ENCODE measurements at regions not wholly inside any gene's neighbourhood (a gene's known extent, or its start where the extent isn't known, plus 50 kb on each side); places are given as distances from the start of the nearest gene placed in this dataset.

DNA sequence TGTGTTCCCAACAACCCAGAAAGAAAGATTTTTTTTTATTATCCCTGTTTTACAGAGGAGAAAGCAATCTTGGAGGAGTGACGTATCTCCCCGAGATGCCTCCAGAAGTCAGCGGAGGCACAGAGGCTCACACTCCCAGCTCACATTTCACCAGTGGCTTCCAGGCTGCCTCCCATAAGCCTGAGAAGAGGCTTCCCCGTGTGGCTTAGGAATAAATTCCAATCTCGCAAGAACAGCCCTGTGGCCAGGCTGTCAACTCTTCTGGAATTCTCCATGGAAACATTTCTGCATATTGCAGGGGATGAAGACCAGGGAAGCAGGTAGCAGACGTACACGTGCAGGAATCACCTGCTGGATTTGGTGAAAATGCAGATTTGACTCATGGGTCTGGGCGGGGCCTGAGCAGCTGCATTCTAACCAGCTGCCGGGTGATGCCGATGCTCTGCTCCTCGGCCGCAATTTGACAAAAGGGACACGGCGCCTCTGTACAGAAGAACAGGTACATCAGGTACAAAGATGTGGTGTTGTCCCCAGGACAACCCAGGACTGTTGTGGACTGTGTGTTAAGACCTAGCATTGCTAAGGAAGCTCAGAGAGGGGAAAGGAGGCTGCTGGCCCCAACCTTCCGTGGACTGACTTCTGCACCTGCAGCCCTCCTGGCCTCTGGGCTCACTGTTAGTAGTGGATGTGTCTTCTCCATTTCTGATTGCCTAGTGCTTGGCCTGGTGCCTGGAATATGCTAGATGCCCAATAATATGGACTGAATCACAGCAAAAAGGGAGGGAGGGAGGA lies 114.2 kb upstream of the ID2 start:
- DNase-seq (ENCODE audit: low read depth): no peak
- TF ChIP-seq, protein P1, sequence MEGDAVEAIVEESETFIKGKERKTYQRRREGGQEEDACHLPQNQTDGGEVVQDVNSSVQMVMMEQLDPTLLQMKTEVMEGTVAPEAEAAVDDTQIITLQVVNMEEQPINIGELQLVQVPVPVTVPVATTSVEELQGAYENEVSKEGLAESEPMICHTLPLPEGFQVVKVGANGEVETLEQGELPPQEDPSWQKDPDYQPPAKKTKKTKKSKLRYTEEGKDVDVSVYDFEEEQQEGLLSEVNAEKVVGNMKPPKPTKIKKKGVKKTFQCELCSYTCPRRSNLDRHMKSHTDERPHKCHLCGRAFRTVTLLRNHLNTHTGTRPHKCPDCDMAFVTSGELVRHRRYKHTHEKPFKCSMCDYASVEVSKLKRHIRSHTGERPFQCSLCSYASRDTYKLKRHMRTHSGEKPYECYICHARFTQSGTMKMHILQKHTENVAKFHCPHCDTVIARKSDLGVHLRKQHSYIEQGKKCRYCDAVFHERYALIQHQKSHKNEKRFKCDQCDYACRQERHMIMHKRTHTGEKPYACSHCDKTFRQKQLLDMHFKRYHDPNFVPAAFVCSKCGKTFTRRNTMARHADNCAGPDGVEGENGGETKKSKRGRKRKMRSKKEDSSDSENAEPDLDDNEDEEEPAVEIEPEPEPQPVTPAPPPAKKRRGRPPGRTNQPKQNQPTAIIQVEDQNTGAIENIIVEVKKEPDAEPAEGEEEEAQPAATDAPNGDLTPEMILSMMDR (conservative IDR thresholded peaks at IDR 0.05; ENCODE audit: low read depth, low read length): no peak
- no peak overlapping the region for H3K4me3 ChIP-seq (ENCODE audit: low read depth, low read length)

DNA sequence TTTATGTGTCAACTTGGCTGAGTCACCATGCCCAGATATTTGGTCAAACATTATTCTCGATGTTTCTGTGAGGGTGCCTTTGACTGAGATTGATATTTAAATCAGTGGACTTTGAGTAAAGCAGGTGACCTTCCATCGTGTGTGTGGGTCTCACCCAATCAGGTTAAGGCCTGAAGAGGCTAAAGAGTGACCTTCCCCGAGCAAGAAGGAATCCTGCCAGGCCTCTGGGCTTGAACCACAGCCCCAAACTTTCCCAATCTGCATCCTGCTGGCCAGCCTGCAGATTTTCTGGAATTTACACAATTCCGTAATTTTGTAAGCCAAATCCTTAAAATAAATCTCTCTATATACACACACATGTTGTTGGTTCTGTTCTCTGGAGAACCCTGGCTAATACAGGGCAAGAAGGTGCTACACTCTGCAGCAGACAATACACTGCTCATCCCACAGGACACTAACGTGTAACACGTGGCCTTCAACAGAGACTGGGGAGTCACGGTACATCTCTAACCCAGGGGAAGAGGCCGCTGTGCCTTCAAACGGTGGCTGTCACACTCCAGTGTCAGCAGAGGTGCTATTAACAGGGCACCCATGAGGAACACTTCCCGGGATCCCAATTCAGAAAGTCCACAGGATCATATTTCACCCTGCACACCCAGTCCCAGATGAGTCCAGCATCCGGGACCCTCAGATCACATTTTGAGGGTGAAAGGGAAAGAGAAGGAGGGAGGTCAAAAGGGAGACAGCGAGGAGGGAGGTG lies 113.1 kb upstream of the ID2 start:
- TF ChIP-seq, protein P1 (conservative IDR thresholded peaks at IDR 0.05; ENCODE audit: low read depth, low read length): no peak
- H3K4me3 ChIP-seq (ENCODE audit: low read depth, low read length): no peak overlapping the region
- no peak for DNase-seq (ENCODE audit: low read depth)

DNA sequence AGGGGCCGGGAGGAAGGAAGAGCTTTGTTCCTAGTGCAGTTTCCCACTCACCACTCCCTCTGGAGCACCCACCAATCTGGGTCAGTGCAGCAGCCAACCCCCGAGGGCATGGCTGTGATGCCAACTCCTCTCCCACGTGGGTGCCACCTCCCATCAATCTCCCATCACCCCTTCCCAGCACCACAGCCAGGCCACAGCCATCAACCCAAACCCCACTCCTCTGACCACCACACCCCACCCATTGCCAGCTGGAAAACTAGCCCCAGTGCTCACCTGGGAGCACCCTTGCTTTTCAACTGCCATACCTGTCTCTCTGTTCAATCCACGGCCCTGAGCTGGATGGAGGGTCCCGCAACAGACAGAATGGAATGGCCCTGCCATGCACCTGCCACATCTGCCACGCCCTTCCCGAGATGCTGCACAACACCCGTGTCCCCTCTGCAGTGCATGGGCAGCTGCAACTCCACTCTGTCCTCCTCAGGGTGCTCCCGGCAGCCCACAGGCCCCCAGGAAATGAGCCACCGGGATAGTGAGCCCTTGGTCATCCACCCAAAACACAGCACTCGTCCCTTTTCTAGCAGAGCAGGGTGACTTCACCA lies 112.4 kb upstream of the ID2 start:
- no peak overlapping the region for H3K4me3 ChIP-seq (ENCODE audit: low read depth, low read length)
- DNase-seq (ENCODE audit: low read depth): no peak
- TF ChIP-seq, protein P1 (conservative IDR thresholded peaks at IDR 0.05; ENCODE audit: low read depth, low read length): no peak

GRCh38 chr2:8570637-8571036 lies 111.2 kb upstream of the ID2 start:
- H3K4me3 ChIP-seq (ENCODE audit: low read depth, low read length): no peak overlapping the region
- TF ChIP-seq, protein P1 (conservative IDR thresholded peaks at IDR 0.05; ENCODE audit: low read depth, low read length): no peak
- no peak for DNase-seq (ENCODE audit: low read depth)

GRCh38 chr2:8571301-8571791 lies 110.5 kb upstream of the ID2 start:
- no peak overlapping the region for H3K4me3 ChIP-seq (ENCODE audit: low read depth, low read length)
- TF ChIP-seq, protein P1 (conservative IDR thresholded peaks at IDR 0.05; ENCODE audit: low read depth, low read length): no peak
- DNase-seq (ENCODE audit: low read depth): no peak

DNA sequence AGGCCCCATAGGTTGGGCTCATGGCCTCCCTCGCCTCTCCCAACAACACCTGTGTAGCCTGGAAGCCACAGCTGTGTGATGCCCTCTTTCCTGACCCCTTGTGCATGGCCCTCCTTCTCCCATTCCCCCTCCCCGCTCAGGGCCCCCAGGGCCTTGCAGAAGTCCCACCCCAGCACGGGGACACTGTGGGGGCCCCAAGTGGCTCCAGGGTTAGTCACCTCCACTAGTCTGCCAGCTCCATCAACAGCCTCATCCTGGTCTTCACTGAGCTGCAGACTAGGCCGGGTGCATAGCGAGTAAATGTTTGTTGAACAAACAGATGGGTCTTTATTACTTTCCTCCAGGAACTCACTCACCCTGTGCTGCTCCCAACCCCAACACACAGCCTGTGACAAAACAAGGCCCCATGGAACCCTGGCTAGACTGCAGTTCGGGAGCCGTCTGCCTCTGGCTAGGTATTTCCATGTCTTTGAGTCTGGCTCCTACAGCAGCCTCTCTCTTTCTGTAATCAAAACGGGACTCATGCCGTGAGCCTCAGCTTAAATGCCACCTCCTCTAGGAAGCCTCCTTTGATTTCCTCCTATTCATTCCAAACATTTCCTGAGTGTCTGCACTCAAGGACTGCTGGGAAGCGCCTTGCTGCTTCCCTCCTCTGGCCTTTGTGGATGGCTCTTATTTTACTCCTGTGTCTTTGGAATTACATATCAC lies 109.9 kb upstream of the ID2 start:
- H3K4me3 ChIP-seq (ENCODE audit: low read depth, low read length): no peak overlapping the region
- TF ChIP-seq, protein P1 (conservative IDR thresholded peaks at IDR 0.05; ENCODE audit: low read depth, low read length): no peak
- no peak for DNase-seq (ENCODE audit: low read depth)

All from epithelial cell of proximal tubule (primary cell).